K562 (cell line): ENCODE measurements at regions not wholly inside any gene's neighbourhood (a gene's known extent, or its start where the extent isn't known, plus 50 kb on each side); places are given as distances from the start of the nearest gene placed in this dataset.
A peak's percentile ranks its signal among the peaks of the same experiment; 100 is the strongest.

ENCODE experiments used
- ARID3B ChIP-seq: fragments of 250-450 bp; sonication (Bioruptor Pico); IDR thresholded peaks from 2 replicates; pipeline ENCODE4 v1.4.0; 2020; ENCODE audit warnings: borderline replicate concordance
- BRCA1 ChIP-seq, 2 experiments: fragments of 450-650 bp in 1 of 2; sonication (generic) in 1 of 2; formaldehyde crosslinking in 1 of 2; IDR thresholded peaks; 2 replicates each; pipeline versions ENCODE4 v1.5.0 to v1.6.1; 2017 to 2020; ENCODE audit warnings: mild to moderate bottlenecking in 1 of 2, missing genetic modification reagents in 1 of 2
- CC2D1A ChIP-seq: fragments of 450-650 bp; IDR thresholded peaks from 2 replicates; pipeline ENCODE4 v1.6.1; 2017; ENCODE audit warnings: mild to moderate bottlenecking
- FOXM1 ChIP-seq, 2 experiments: fragments of 450-650 bp in 1 of 2; sonication (generic) in 1 of 2; formaldehyde crosslinking in 1 of 2; IDR thresholded peaks; 2 replicates each; pipeline versions ENCODE4 v1.6.1 to v1.9.0; 2017 to 2022; ENCODE audit warnings: low read depth in 2 of 2, mild to moderate bottlenecking in 2 of 2, missing genetic modification reagents in 1 of 2, moderate library complexity in 1 of 2
- HINFP ChIP-seq: fragments of 450-650 bp; conservative IDR thresholded peaks from 2 replicates; pipeline ENCODE4 v1.6.1; 2016; ENCODE audit warnings: missing genetic modification characterization, low read depth, mild to moderate bottlenecking, control low read depth, missing compliant biosample characterization
- MGA ChIP-seq: fragments of 450-650 bp; IDR thresholded peaks from 2 replicates; pipeline ENCODE4 v1.6.1; 2016; ENCODE audit warnings: mild to moderate bottlenecking, moderate library complexity
- RBM25 ChIP-seq: fragments of 200-400 bp; formaldehyde crosslinking; IDR thresholded peaks from 2 replicates; pipeline ENCODE4 v1.6.1; 2018; ENCODE audit warnings: low read length, low read depth, moderate library complexity; ENCODE audit not compliant: severe bottlenecking
- TBL1XR1 ChIP-seq, 2 experiments: IDR thresholded peaks; 2 replicates each; pipeline ENCODE4 v1.6.1; 2012; ENCODE audit warnings: improper control_type of control experiment in 2 of 2, low read length in 2 of 2, mild to moderate bottlenecking in 1 of 2
- ZFP91 ChIP-seq: sonication (generic); formaldehyde crosslinking; IDR thresholded peaks from 2 replicates; pipeline ENCODE4 v1.8.0; 2022; ENCODE audit warnings: mild to moderate bottlenecking, missing genetic modification reagents

- TF ChIP-seq ZFP91 (no peak), ARID3B (CRISPR knock-in tag) (no peak), TBL1XR1 (IDR thresholded peaks at IDR 0.05; ENCODE audit: low read length in 2 of 2) (no peak), HINFP (tag) (no peak), MGA (peak; percentile 63), CC2D1A (no peak), FOXM1 (IDR thresholded peaks at IDR 0.05; ENCODE audit: low read depth) (no peak), FOXM1 (CRISPR knock-in tag; IDR thresholded peaks at IDR 0.05; ENCODE audit: low read depth) (no peak), BRCA1 (IDR thresholded peaks at IDR 0.05) (no peak), BRCA1 (CRISPR knock-in tag; IDR thresholded peaks at IDR 0.05) (no peak), RBM25 (peak; percentile 99)
Observed at GRCh38 chr21:34017039-34017961, 56.1 kb upstream of the MRPS6 start (continued).
